GM23338 (cell line): ENCODE measurements at regions not wholly inside any gene's neighbourhood (a gene's known extent, or its start where the extent isn't known, plus 50 kb on each side); places are given as distances from the start of the nearest gene placed in this dataset.

ENCODE experiments used
- CREB1 ChIP-seq: fragments of 250-450 bp; sonication (Bioruptor Pico); IDR thresholded peaks from 2 replicates; pipeline ENCODE4 v1.5.0; 2020; ENCODE audit warnings: low read depth, mild to moderate bottlenecking, moderate library complexity
- CTCF ChIP-seq, 2 experiments: fragments of 200-600 bp in 1 of 2; sonication (generic) in 1 of 2; conservative IDR thresholded peaks; 2 replicates each; pipeline versions ENCODE4 v1.5.1 to v1.6.1; 2016 to 2017; ENCODE audit warnings: antibody characterized with exemption in 2 of 2, low read depth in 2 of 2, mild to moderate bottlenecking in 2 of 2, moderate library complexity in 1 of 2
- EZH2 ChIP-seq: fragments of 200-600 bp; sonication (generic); IDR thresholded peaks from one replicate; pipeline ENCODE4 v1.8.0; 2017; ENCODE audit warnings: antibody characterized with exemption, mild to moderate bottlenecking, low read depth; ENCODE audit not compliant: unreplicated experiment
- EZH2phosphoT487 ChIP-seq: fragments of 200-600 bp; sonication (generic); IDR thresholded peaks from one replicate; pipeline ENCODE4 v1.8.1; 2018; ENCODE audit warnings: antibody characterized with exemption; ENCODE audit not compliant: unreplicated experiment
- JUNB ChIP-seq: IDR thresholded peaks from one replicate; pipeline ENCODE4 v1.6.1; 2016; ENCODE audit warnings: antibody characterized with exemption; ENCODE audit not compliant: unreplicated experiment
- POLR2AphosphoS5 ChIP-seq: IDR thresholded peaks from 2 replicates; pipeline ENCODE4 v1.6.1; 2016; ENCODE audit warnings: antibody characterized with exemption, low read depth
- TF ChIP-seq, protein P1 (sequence below): IDR thresholded peaks from one replicate; pipeline ENCODE4 v1.6.1; 2018; ENCODE audit warnings: antibody characterized with exemption; ENCODE audit not compliant: unreplicated experiment
- TF ChIP-seq, protein P2 (sequence below): fragments of 250-450 bp; sonication (Bioruptor Pico); IDR thresholded peaks from 2 replicates; pipeline ENCODE4 v1.5.0; 2020; ENCODE audit warnings: mild to moderate bottlenecking, moderate library complexity

DNA sequence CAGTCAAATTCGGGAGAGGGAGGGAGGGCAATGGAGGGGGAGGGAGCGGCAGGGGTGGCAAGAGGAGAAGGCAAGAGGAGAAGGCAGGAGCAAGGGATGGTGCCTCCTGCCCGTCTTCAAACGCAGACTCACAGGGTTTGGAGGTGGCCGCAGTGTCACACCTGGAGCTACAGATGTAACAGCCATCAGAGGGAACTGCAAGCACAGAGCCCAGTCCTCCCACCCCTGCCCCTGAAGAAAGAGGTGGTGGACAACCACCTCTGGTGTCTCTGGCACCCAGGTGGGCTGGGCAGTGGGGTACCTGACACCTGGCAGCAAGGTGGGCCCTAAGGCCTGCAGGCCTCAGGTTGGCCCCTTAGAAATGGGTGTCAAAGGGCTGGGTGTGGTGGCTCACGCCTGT is 67.0 kb upstream of the SDK1 start:
- TF ChIP-seq CTCF (conservative IDR thresholded peaks at IDR 0.05; ENCODE audit: low read depth in 2 of 2): no peak
- TF ChIP-seq, protein P1, sequence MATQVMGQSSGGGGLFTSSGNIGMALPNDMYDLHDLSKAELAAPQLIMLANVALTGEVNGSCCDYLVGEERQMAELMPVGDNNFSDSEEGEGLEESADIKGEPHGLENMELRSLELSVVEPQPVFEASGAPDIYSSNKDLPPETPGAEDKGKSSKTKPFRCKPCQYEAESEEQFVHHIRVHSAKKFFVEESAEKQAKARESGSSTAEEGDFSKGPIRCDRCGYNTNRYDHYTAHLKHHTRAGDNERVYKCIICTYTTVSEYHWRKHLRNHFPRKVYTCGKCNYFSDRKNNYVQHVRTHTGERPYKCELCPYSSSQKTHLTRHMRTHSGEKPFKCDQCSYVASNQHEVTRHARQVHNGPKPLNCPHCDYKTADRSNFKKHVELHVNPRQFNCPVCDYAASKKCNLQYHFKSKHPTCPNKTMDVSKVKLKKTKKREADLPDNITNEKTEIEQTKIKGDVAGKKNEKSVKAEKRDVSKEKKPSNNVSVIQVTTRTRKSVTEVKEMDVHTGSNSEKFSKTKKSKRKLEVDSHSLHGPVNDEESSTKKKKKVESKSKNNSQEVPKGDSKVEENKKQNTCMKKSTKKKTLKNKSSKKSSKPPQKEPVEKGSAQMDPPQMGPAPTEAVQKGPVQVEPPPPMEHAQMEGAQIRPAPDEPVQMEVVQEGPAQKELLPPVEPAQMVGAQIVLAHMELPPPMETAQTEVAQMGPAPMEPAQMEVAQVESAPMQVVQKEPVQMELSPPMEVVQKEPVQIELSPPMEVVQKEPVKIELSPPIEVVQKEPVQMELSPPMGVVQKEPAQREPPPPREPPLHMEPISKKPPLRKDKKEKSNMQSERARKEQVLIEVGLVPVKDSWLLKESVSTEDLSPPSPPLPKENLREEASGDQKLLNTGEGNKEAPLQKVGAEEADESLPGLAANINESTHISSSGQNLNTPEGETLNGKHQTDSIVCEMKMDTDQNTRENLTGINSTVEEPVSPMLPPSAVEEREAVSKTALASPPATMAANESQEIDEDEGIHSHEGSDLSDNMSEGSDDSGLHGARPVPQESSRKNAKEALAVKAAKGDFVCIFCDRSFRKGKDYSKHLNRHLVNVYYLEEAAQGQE: no peak
- TF ChIP-seq, protein P2, sequence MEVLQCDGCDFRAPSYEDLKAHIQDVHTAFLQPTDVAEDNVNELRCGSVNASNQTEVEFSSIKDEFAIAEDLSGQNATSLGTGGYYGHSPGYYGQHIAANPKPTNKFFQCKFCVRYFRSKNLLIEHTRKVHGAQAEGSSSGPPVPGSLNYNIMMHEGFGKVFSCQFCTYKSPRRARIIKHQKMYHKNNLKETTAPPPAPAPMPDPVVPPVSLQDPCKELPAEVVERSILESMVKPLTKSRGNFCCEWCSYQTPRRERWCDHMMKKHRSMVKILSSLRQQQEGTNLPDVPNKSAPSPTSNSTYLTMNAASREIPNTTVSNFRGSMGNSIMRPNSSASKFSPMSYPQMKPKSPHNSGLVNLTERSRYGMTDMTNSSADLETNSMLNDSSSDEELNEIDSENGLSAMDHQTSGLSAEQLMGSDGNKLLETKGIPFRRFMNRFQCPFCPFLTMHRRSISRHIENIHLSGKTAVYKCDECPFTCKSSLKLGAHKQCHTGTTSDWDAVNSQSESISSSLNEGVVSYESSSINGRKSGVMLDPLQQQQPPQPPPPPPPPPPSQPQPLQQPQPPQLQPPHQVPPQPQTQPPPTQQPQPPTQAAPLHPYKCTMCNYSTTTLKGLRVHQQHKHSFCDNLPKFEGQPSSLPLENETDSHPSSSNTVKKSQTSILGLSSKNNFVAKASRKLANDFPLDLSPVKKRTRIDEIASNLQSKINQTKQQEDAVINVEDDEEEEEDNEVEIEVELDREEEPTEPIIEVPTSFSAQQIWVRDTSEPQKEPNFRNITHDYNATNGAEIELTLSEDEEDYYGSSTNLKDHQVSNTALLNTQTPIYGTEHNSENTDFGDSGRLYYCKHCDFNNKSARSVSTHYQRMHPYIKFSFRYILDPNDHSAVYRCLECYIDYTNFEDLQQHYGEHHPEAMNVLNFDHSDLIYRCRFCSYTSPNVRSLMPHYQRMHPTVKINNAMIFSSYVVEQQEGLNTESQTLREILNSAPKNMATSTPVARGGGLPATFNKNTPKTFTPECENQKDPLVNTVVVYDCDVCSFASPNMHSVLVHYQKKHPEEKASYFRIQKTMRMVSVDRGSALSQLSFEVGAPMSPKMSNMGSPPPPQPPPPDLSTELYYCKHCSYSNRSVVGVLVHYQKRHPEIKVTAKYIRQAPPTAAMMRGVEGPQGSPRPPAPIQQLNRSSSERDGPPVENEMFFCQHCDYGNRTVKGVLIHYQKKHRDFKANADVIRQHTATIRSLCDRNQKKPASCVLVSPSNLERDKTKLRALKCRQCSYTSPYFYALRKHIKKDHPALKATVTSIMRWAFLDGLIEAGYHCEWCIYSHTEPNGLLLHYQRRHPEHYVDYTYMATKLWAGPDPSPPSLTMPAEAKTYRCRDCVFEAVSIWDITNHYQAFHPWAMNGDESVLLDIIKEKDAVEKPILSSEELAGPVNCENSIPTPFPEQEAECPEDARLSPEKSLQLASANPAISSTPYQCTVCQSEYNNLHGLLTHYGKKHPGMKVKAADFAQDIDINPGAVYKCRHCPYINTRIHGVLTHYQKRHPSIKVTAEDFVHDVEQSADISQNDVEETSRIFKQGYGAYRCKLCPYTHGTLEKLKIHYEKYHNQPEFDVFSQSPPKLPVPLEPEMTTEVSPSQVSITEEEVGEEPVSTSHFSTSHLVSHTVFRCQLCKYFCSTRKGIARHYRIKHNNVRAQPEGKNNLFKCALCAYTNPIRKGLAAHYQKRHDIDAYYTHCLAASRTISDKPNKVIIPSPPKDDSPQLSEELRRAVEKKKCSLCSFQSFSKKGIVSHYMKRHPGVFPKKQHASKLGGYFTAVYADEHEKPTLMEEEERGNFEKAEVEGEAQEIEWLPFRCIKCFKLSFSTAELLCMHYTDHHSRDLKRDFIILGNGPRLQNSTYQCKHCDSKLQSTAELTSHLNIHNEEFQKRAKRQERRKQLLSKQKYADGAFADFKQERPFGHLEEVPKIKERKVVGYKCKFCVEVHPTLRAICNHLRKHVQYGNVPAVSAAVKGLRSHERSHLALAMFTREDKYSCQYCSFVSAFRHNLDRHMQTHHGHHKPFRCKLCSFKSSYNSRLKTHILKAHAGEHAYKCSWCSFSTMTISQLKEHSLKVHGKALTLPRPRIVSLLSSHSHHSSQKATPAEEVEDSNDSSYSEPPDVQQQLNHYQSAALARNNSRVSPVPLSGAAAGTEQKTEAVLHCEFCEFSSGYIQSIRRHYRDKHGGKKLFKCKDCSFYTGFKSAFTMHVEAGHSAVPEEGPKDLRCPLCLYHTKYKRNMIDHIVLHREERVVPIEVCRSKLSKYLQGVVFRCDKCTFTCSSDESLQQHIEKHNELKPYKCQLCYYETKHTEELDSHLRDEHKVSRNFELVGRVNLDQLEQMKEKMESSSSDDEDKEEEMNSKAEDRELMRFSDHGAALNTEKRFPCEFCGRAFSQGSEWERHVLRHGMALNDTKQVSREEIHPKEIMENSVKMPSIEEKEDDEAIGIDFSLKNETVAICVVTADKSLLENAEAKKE: no peak
- no peak for TF ChIP-seq EZH2
- no peak for TF ChIP-seq POLR2AphosphoS5
- no peak for TF ChIP-seq CREB1 (CRISPR knock-in tag)
- no peak for TF ChIP-seq EZH2phosphoT487
- TF ChIP-seq JUNB: no peak
